Gastroesophageal sphincter (tissue), 3 donors: ENCODE measurements at regions not wholly inside any gene's neighbourhood (a gene's known extent, or its start where the extent isn't known, plus 50 kb on each side); places are given as distances from the start of the nearest gene placed in this dataset.

Experiments
- POLR2A ChIP-seq, 2 donors: fragments of 450-650 bp; IDR thresholded peaks; one replicate each; pipeline ENCODE4 v1.6.1; 2017; ENCODE audit warnings: antibody characterized with exemption in 2 of 2, mild to moderate bottlenecking in 2 of 2, moderate library complexity in 1 of 2
- POLR2AphosphoS5 ChIP-seq: sonication (generic); formaldehyde crosslinking; IDR thresholded peaks from one replicate; pipeline ENCODE4 v1.6.1; 2017; ENCODE audit warnings: antibody characterized with exemption
- TF ChIP-seq, protein P1 (sequence below), 4 experiments: fragments of 200-600 bp in 2 of 4; fragments of 450-650 bp in 2 of 4; sonication (generic) in 1 of 4; IDR thresholded peaks; one replicate each; pipeline ENCODE4 v1.5.1; 2017 to 2019; ENCODE audit warnings: antibody characterized with exemption in 4 of 4, mild to moderate bottlenecking in 2 of 4, moderate library complexity in 2 of 4

- TF ChIP-seq, protein P1, sequence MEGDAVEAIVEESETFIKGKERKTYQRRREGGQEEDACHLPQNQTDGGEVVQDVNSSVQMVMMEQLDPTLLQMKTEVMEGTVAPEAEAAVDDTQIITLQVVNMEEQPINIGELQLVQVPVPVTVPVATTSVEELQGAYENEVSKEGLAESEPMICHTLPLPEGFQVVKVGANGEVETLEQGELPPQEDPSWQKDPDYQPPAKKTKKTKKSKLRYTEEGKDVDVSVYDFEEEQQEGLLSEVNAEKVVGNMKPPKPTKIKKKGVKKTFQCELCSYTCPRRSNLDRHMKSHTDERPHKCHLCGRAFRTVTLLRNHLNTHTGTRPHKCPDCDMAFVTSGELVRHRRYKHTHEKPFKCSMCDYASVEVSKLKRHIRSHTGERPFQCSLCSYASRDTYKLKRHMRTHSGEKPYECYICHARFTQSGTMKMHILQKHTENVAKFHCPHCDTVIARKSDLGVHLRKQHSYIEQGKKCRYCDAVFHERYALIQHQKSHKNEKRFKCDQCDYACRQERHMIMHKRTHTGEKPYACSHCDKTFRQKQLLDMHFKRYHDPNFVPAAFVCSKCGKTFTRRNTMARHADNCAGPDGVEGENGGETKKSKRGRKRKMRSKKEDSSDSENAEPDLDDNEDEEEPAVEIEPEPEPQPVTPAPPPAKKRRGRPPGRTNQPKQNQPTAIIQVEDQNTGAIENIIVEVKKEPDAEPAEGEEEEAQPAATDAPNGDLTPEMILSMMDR (IDR thresholded peaks at IDR 0.05): no peak
- no peak for TF ChIP-seq POLR2AphosphoS5
- TF ChIP-seq POLR2A (IDR thresholded peaks at IDR 0.05): no peak
Measured at GRCh38 chr10:4686644-4686996, 139.4 kb upstream of the AKR1E2 start.
